Upper lobe of left lung (tissue), 6 donors: ENCODE measurements at regions not wholly inside any gene's neighbourhood (a gene's known extent, or its start where the extent isn't known, plus 50 kb on each side); places are given as distances from the start of the nearest gene placed in this dataset.

Source experiments
- ATAC-seq, 2 donors: fragments of 200-7000 bp; cut with Tn5 transposase; one replicate each; pipeline ENCODE4 v1.9.1; 2022; ENCODE audit warnings: mild to moderate bottlenecking in 2 of 2, moderate library complexity in 2 of 2; ENCODE audit not compliant: low FRiP score in 2 of 2
- DNase-seq, 2 donors: peaks; one replicate each; pipeline ENCODE4 v3.0.0-alpha.2; 2019 to 2020
- H3K27ac ChIP-seq, 4 donors: fragments of 200-600 bp; sonication (generic); one replicate each; pipeline ENCODE4 v1.5.1; 2016 to 2019
- H3K27me3 ChIP-seq, 4 donors: fragments of 200-600 bp; sonication (generic); one replicate each; pipeline ENCODE4 v1.5.1; 2017 to 2019
- H3K36me3 ChIP-seq, 4 donors: fragments of 200-600 bp; sonication (generic); one replicate each; pipeline ENCODE4 v1.5.1; 2016 to 2019
- H3K4me1 ChIP-seq, 4 donors: fragments of 200-600 bp; sonication (generic); one replicate each; pipeline ENCODE4 v1.5.1; 2018 to 2019
- H3K4me3 ChIP-seq, 4 donors: fragments of 200-600 bp; sonication (generic); one replicate each; pipeline ENCODE4 v1.5.1; 2017 to 2019; ENCODE audit warnings: mild to moderate bottlenecking in 2 of 4, moderate library complexity in 1 of 4
- H3K9me3 ChIP-seq, 4 donors: fragments of 200-600 bp; sonication (generic); one replicate each; pipeline ENCODE4 v1.5.1; 2018 to 2019
- CTCF ChIP-seq, 6 experiments: fragments of 450-650 bp in 4 of 6; fragments of 200-600 bp in 2 of 6; sonication (generic) in 2 of 6; IDR thresholded peaks; one replicate each; pipeline ENCODE4 v1.5.1; 2016 to 2019; ENCODE audit warnings: antibody characterized with exemption in 6 of 6
- EP300 ChIP-seq, 4 donors: sonication (generic); formaldehyde crosslinking; IDR thresholded peaks; one replicate each; pipeline ENCODE4 v1.5.1; 2017; ENCODE audit warnings: antibody characterized with exemption in 4 of 4, control low read depth in 2 of 4
- POLR2A ChIP-seq, 4 donors: fragments of 450-650 bp; IDR thresholded peaks; one replicate each; pipeline ENCODE4 v1.5.1; 2016 to 2017; ENCODE audit warnings: antibody characterized with exemption in 4 of 4, mild to moderate bottlenecking in 2 of 4
- POLR2AphosphoS5 ChIP-seq, 2 donors: sonication (generic); formaldehyde crosslinking; IDR thresholded peaks; one replicate each; pipeline ENCODE4 v1.5.1; 2017; ENCODE audit warnings: antibody characterized with exemption in 2 of 2
- whole genome bisulfite sequencing, 2 donors: methylation state at CpG; one replicate each; pipeline ENCODE4 v1.1.5; 2017 to 2018; 5-methylcytosine and 5-hydroxymethylcytosine counted together
- donor health status: DM: no; HTN: no; CAD: no; lungs with moderate emphysema.
- donor health status: DM: no; HTN: yes; CAD: no; lungs with severe emphysema.

- Histone ChIP-seq H3K9me3 (no peaks in the 10 kb centered on the region), H3K4me1 (no peaks in the 10 kb centered on the region), H3K36me3 (no peaks in the 10 kb centered on the region), H3K4me3 (no peak overlapping the region), H3K27me3 (no peaks in the 10 kb centered on the region), H3K27ac (no peak overlapping the region)
- TF ChIP-seq POLR2A (IDR thresholded peaks at IDR 0.05) (no peak), CTCF (IDR thresholded peaks at IDR 0.05) (no peak), EP300 (IDR thresholded peaks at IDR 0.05) (no peak), POLR2AphosphoS5 (IDR thresholded peaks at IDR 0.05) (no peak)
- ATAC-seq: no peak
- DNase-seq: no peak
- 88 to 89% methylated on average over 3 to 4 of the region's 4 CpGs for WGBS, 2 donors
These were observed 503.3 kb downstream of the COG6 start for GRCh38 chr13:40158757-40159156.

- WGBS, 2 donors: 83 to 88% methylated on average over 4 of the region's 4 CpGs
- no peaks in the 10 kb centered on the region for H3K9me3 ChIP-seq
- no peak overlapping the region for H3K4me3 ChIP-seq
- TF ChIP-seq EP300 (IDR thresholded peaks at IDR 0.05) (no peak), POLR2A (IDR thresholded peaks at IDR 0.05) (no peak), CTCF (IDR thresholded peaks at IDR 0.05) (no peak), POLR2AphosphoS5 (IDR thresholded peaks at IDR 0.05) (no peak)
- H3K27me3 ChIP-seq: no peaks in the 10 kb centered on the region
- no peaks in the 10 kb centered on the region for H3K4me1 ChIP-seq
- no peaks in the 10 kb centered on the region for H3K36me3 ChIP-seq
- ATAC-seq (no peak), DNase-seq (no peak)
- H3K27ac ChIP-seq: no peak overlapping the region
These were observed 504.3 kb downstream of the COG6 start for GRCh38 chr13:40159736-40160135.

- 87 to 89% methylated on average over 7 of the region's 7 CpGs for WGBS, 2 donors
These were observed 505.3 kb downstream of the COG6 start for GRCh38 chr13:40160618-40161350.

GRCh38 chr13:40161351-40161810 lies 505.1 kb downstream of the FOXO1 start:
- H3K4me1 ChIP-seq: no peaks in the 10 kb centered on the region
- no peaks in the 10 kb centered on the region for H3K27me3 ChIP-seq
- ATAC-seq: no peak
- no peaks in the 10 kb centered on the region for H3K9me3 ChIP-seq
- WGBS, 2 donors: 87 to 94% methylated on average over 4 of the region's 4 CpGs
- no peaks in the 10 kb centered on the region for H3K36me3 ChIP-seq
- no peak for DNase-seq
- H3K27ac ChIP-seq: no peak overlapping the region
- H3K4me3 ChIP-seq: no peak overlapping the region
- TF ChIP-seq POLR2AphosphoS5 (IDR thresholded peaks at IDR 0.05) (no peak), CTCF (IDR thresholded peaks at IDR 0.05) (no peak), POLR2A (IDR thresholded peaks at IDR 0.05) (no peak), EP300 (IDR thresholded peaks at IDR 0.05) (no peak)

More at GRCh38 chr13:40160618-40161350, 505.3 kb downstream of the COG6 start:
- Histone ChIP-seq H3K27ac (no peak overlapping the region), H3K4me3 (no peak overlapping the region), H3K27me3 (no peaks in the 10 kb centered on the region), H3K9me3 (no peaks in the 10 kb centered on the region), H3K36me3 (no peaks in the 10 kb centered on the region), H3K4me1 (no peaks in the 10 kb centered on the region)
- ATAC-seq (no peak), DNase-seq (no peak)
- TF ChIP-seq CTCF (IDR thresholded peaks at IDR 0.05) (no peak), EP300 (IDR thresholded peaks at IDR 0.05) (no peak), POLR2A (IDR thresholded peaks at IDR 0.05) (no peak), POLR2AphosphoS5 (IDR thresholded peaks at IDR 0.05) (no peak)

GRCh38 chr13:40161931-40162330 lies 504.5 kb downstream of the FOXO1 start:
- no peak for DNase-seq
- WGBS, 2 donors: 100% methylated on average over 1 to 2 of the region's 2 CpGs

More at GRCh38 chr13:40161931-40162330, 504.5 kb downstream of the FOXO1 start:
- H3K9me3 ChIP-seq: no peaks in the 10 kb centered on the region
- H3K27ac ChIP-seq: no peak overlapping the region
- H3K36me3 ChIP-seq: no peaks in the 10 kb centered on the region
- no peak for ATAC-seq
- H3K27me3 ChIP-seq: no peaks in the 10 kb centered on the region
- TF ChIP-seq CTCF (IDR thresholded peaks at IDR 0.05): no peak
- TF ChIP-seq EP300 (IDR thresholded peaks at IDR 0.05): no peak
- no peak for TF ChIP-seq POLR2AphosphoS5 (IDR thresholded peaks at IDR 0.05)
- no peak for TF ChIP-seq POLR2A (IDR thresholded peaks at IDR 0.05)
- H3K4me1 ChIP-seq: no peaks in the 10 kb centered on the region
- no peak overlapping the region for H3K4me3 ChIP-seq
